ENCODE measurements at regions not wholly inside any gene's neighbourhood (a gene's known extent, or its start where the extent isn't known, plus 50 kb on each side); places are given as distances from the start of the nearest gene placed in this dataset.
A peak's percentile ranks its signal among the peaks of the same experiment; 100 is the strongest.

DNA sequence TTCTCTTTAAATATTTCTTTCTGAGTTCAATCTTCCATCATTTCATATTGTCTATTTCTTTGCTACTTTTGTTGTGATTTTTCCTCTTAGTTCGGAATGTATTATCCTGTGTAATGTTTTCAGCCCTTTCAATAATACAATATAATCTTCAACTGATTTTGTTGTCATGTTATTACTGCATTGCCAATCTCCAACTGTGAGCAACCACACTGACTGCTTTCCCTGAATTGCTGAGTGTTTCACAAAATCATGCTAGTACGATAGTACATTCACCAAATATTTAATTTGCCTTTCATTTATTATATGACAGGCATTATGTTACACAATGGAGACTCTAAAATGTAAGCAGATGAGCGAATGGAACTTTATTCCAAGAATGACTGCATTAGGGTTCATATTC is 744.3 kb upstream of the ATXN8OS start (continued):
- TF ChIP-seq TSHZ2 (CRISPR knock-in tag; IDR thresholded peaks at IDR 0.05) (no peak), CSDC2 (CRISPR knock-in tag; IDR thresholded peaks at IDR 0.05) (no peak), PPARA (CRISPR knock-in tag; IDR thresholded peaks at IDR 0.05; ENCODE audit: borderline replicate concordance) (no peak)

- no peak; the same call in 2 of the 3 replicates for ATAC-seq
- TF ChIP-seq ARNTL (CRISPR knock-in tag; IDR thresholded peaks at IDR 0.05; ENCODE audit: borderline replicate concordance, low read depth) (no peak), TCF4 (CRISPR knock-in tag; IDR thresholded peaks at IDR 0.05; ENCODE audit: borderline replicate concordance) (0 out of 2 replicates have a peak, but pooled peaks have one; percentile 37)
Observed at GRCh38 chr13:69331245-69331644, 776.4 kb upstream of the ATXN8OS start.

DNA sequence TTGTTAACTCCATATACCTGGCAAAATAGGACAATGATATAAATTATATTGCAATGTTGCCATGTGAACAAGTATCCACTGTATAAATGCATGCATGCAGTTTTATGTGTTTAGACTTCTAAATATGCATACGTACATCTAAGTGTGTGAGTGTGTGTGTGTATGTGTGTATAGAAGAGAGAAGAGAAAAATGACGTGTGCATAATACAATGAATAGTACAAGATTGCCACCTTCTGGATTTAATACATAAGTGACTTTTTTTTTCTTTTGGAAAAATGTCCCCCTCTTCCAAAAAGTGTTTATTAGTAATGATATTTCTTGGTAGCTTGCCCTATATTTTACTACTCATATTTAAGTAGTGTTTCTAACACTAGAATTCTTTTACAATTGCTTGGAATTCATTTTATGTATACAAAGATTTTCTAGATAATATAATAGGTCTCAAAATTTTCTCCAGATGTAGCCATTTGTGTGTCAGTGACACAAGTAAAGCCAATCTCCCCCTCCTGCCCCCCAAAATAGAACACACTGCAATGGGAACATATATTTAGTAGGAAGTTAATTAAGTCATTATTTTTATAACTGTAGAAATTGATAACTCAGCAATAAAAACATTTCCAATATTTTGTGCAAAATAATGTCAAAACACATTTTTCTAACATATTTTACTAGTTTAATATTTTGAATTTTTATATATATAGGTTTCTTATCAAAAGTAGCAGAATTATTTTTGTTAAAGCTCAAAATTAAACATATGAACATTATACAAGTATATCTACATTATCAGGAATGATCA is 783.3 kb upstream of the ATXN8OS start:
- TF ChIP-seq, protein P1, sequence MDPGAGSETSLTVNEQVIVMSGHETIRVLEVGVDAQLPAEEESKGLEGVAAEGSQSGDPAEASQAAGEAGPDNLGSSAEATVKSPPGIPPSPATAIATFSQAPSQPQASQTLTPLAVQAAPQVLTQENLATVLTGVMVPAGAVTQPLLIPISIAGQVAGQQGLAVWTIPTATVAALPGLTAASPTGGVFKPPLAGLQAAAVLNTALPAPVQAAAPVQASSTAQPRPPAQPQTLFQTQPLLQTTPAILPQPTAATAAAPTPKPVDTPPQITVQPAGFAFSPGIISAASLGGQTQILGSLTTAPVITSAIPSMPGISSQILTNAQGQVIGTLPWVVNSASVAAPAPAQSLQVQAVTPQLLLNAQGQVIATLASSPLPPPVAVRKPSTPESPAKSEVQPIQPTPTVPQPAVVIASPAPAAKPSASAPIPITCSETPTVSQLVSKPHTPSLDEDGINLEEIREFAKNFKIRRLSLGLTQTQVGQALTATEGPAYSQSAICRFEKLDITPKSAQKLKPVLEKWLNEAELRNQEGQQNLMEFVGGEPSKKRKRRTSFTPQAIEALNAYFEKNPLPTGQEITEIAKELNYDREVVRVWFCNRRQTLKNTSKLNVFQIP (CRISPR knock-in tag; IDR thresholded peaks at IDR 0.05; ENCODE audit: borderline replicate concordance, low read depth): no peak
- TF ChIP-seq RARB (CRISPR knock-in tag; IDR thresholded peaks at IDR 0.05): no peak
- TF ChIP-seq GLIS3 (CRISPR knock-in tag; IDR thresholded peaks at IDR 0.05): no peak
- TF ChIP-seq ARNTL (CRISPR knock-in tag; IDR thresholded peaks at IDR 0.05; ENCODE audit: borderline replicate concordance, low read depth): no peak
- TF ChIP-seq, protein P2, sequence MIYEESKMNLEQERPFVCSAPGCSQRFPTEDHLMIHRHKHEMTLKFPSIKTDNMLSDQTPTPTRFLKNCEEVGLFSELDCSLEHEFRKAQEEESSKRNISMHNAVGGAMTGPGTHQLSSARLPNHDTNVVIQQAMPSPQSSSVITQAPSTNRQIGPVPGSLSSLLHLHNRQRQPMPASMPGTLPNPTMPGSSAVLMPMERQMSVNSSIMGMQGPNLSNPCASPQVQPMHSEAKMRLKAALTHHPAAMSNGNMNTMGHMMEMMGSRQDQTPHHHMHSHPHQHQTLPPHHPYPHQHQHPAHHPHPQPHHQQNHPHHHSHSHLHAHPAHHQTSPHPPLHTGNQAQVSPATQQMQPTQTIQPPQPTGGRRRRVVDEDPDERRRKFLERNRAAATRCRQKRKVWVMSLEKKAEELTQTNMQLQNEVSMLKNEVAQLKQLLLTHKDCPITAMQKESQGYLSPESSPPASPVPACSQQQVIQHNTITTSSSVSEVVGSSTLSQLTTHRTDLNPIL (CRISPR knock-in tag; IDR thresholded peaks at IDR 0.05; ENCODE audit: low read depth): no peak
- TF ChIP-seq, protein P3, sequence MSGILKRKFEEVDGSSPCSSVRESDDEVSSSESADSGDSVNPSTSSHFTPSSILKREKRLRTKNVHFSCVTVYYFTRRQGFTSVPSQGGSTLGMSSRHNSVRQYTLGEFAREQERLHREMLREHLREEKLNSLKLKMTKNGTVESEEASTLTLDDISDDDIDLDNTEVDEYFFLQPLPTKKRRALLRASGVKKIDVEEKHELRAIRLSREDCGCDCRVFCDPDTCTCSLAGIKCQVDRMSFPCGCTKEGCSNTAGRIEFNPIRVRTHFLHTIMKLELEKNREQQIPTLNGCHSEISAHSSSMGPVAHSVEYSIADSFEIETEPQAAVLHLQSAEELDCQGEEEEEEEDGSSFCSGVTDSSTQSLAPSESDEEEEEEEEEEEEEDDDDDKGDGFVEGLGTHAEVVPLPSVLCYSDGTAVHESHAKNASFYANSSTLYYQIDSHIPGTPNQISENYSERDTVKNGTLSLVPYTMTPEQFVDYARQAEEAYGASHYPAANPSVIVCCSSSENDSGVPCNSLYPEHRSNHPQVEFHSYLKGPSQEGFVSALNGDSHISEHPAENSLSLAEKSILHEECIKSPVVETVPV (CRISPR knock-in tag; IDR thresholded peaks at IDR 0.05): no peak
- peak; percentile 43; the same call in 1 of the 3 replicates for ATAC-seq

DNA sequence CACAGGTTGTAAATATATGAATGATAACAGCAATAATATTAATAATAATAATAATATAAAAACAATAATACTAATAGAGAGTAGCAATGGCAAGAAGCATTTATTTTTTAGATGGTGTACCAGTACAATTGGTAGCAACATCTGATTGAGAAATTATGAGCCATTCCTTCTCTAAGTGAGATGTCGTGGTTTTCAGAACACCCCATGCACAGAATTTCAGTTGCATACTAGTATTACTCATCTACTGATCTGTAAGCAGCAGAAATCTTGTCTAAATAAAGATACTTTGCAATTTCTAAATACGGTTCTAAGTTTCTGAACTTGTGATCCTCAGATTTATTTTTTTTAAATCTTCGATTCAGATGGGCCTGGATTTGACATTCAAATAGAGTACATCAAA is 788.0 kb upstream of the ATXN8OS start:
- ATAC-seq: no peak
- TF ChIP-seq, protein P1 (CRISPR knock-in tag; IDR thresholded peaks at IDR 0.05; ENCODE audit: borderline replicate concordance, low read depth): no peak
- TF ChIP-seq PPARA (CRISPR knock-in tag; IDR thresholded peaks at IDR 0.05; ENCODE audit: borderline replicate concordance): no peak
- no peak for TF ChIP-seq ESRRG (CRISPR knock-in tag; IDR thresholded peaks at IDR 0.05)
- no peak for TF ChIP-seq ZFP3 (CRISPR knock-in tag; IDR thresholded peaks at IDR 0.05)
- TF ChIP-seq ZNF8 (CRISPR knock-in tag; IDR thresholded peaks at IDR 0.05): no peak
- no peak for TF ChIP-seq OSR1 (CRISPR knock-in tag; IDR thresholded peaks at IDR 0.05)
- TF ChIP-seq ARNTL (CRISPR knock-in tag; IDR thresholded peaks at IDR 0.05; ENCODE audit: borderline replicate concordance, low read depth): no peak
- TF ChIP-seq TCF4 (CRISPR knock-in tag; IDR thresholded peaks at IDR 0.05; ENCODE audit: borderline replicate concordance): no peak
- TF ChIP-seq ZNF70 (CRISPR knock-in tag; IDR thresholded peaks at IDR 0.05): no peak
- no peak for TF ChIP-seq ZNF565 (CRISPR knock-in tag; conservative IDR thresholded peaks at IDR 0.05; ENCODE audit: low read depth)
- TF ChIP-seq, protein P2 (CRISPR knock-in tag; IDR thresholded peaks at IDR 0.05; ENCODE audit: low read depth): no peak
- TF ChIP-seq TSHZ2 (CRISPR knock-in tag; IDR thresholded peaks at IDR 0.05): no peak
- no peak for TF ChIP-seq BACH2 (CRISPR knock-in tag; IDR thresholded peaks at IDR 0.05; ENCODE audit: borderline replicate concordance)
- TF ChIP-seq TOX (CRISPR knock-in tag; IDR thresholded peaks at IDR 0.05; ENCODE audit: borderline replicate concordance): no peak
- no peak for TF ChIP-seq ZC3H10 (CRISPR knock-in tag; IDR thresholded peaks at IDR 0.05)
- TF ChIP-seq ZFP30 (CRISPR knock-in tag; IDR thresholded peaks at IDR 0.05): no peak
- no peak for TF ChIP-seq CSDC2 (CRISPR knock-in tag; IDR thresholded peaks at IDR 0.05)
- TF ChIP-seq ISL1 (CRISPR knock-in tag; IDR thresholded peaks at IDR 0.05): no peak
